K562 (cell line): ENCODE measurements at regions not wholly inside any gene's neighbourhood (a gene's known extent, or its start where the extent isn't known, plus 50 kb on each side); places are given as distances from the start of the nearest gene placed in this dataset.

Source experiments
- ATAC-seq: fragments of 200-7000 bp; cut with Tn5 transposase; 3 replicates; pipeline ENCODE4 v1.9.1; 2020; ENCODE audit warnings: moderate library complexity
- BruUV-seq: library from RNA; stranded (reverse); fragments of 400-500 nt; replicated peaks from 2 replicates; lab custom pipeline; 2021; lab: Mats Ljungman, UMichigan
- CTCF ChIA-PET: fragments of 300-600 bp; formaldehyde crosslinking; extraction: SDS; loops from one replicate; lab custom pipeline; 2021; ENCODE audit warnings: low intra/inter-chr PET ratio; lab: Yijun Ruan, JAX
- POLR2A ChIA-PET: fragments of 300-600, 350-650 bp; sonication (Branson Sonifier 250); formaldehyde crosslinking; extraction: SDS; loops from one replicate; lab custom pipeline; 2021; ENCODE audit warnings: antibody characterized with exemption, inconsistent platforms; lab: Yijun Ruan, JAX
- DNase-seq, 4 experiments: peaks; one replicate each; pipeline versions ENCODE4 v3.0.0 to v3.0.0-alpha.2; 2011 to 2018; ENCODE audit warnings: low spot score in 3 of 4, mixed read lengths in 3 of 4; ENCODE audit errors: extremely low read depth in 1 of 4
- FAIRE-seq: peaks from 2 replicates; lab custom pipeline; 2011; peaks lifted over from hg19 to GRCh38; lab: Jason Lieb, UNC
- H2AFZ ChIP-seq: 2 replicates; pipeline ENCODE4 v1.6.0; 2011; ENCODE audit warnings: low read depth, low read length, control low read depth, inconsistent platforms
- H3K27ac ChIP-seq: fragments of 200-600 bp; 3 replicates; pipeline ENCODE4 v1.8.0; 2011; ENCODE audit warnings: low read depth, mild to moderate bottlenecking, control low read depth, inconsistent platforms, low read length, moderate library complexity, mixed read lengths; ENCODE audit errors: extremely low read depth
- H3K27me3 ChIP-seq, 2 experiments: fragments of 300-600 bp in 1 of 2; 2 replicates in 1 of 2; 3 replicates in 1 of 2; pipeline versions ENCODE4 v1.6.0 to v1.8.0; 2011; ENCODE audit warnings: inconsistent platforms in 2 of 2, low read length in 2 of 2, mild to moderate bottlenecking in 1 of 2, mixed read lengths in 1 of 2, moderate library complexity in 1 of 2; ENCODE audit not compliant: control insufficient read depth in 2 of 2, insufficient read depth in 2 of 2
- H3K36me3 ChIP-seq: fragments of 300-600 bp; 3 replicates; pipeline ENCODE4 v1.8.0; 2011; ENCODE audit warnings: mild to moderate bottlenecking, low read length, inconsistent platforms; ENCODE audit not compliant: control insufficient read depth, insufficient read depth
- H3K4me1 ChIP-seq, 2 experiments: fragments of 200-600 bp in 1 of 2; replicated peaks in 1 of 2; 2 replicates in 1 of 2; 3 replicates in 1 of 2; pipeline versions ENCODE4 v1.5.1 to v1.8.0; 2011; ENCODE audit warnings: inconsistent platforms in 2 of 2, low read length in 2 of 2, mild to moderate bottlenecking in 1 of 2, mixed read lengths in 1 of 2, moderate library complexity in 1 of 2; ENCODE audit not compliant: control insufficient read depth in 2 of 2, insufficient read depth in 2 of 2
- H3K4me2 ChIP-seq: 2 replicates; pipeline ENCODE4 v1.6.1; 2011; ENCODE audit warnings: low read length, control low read depth, inconsistent platforms, mixed read lengths; ENCODE audit not compliant: insufficient read depth
- H3K4me3 ChIP-seq: fragments of 200-600 bp; sonication (generic), shearing (Covaris generic); 2 replicates; pipeline ENCODE4 v1.5.1; 2016; ENCODE audit warnings: control low read depth, inconsistent platforms
- H3K79me2 ChIP-seq: fragments of 200-600 bp; 3 replicates; pipeline ENCODE4 v1.8.0; 2011; ENCODE audit warnings: low read length, inconsistent platforms; ENCODE audit not compliant: control insufficient read depth, insufficient read depth
- H3K9ac ChIP-seq, 2 experiments: 2 replicates each; pipeline versions ENCODE4 v1.6.0 to v1.6.1; 2011; ENCODE audit warnings: low read depth in 2 of 2, low read length in 2 of 2, control low read depth in 1 of 2, inconsistent platforms in 1 of 2, mild to moderate bottlenecking in 1 of 2, mixed read lengths in 1 of 2; ENCODE audit not compliant: insufficient read depth in 1 of 2
- H3K9me1 ChIP-seq: one replicate; pipeline ENCODE4 v1.6.0; 2011; ENCODE audit warnings: inconsistent platforms, mild to moderate bottlenecking, low read length, moderate library complexity; ENCODE audit not compliant: control insufficient read depth, insufficient read depth
- H3K9me3 ChIP-seq: replicated peaks from 2 replicates; pipeline ENCODE4 v1.5.1; 2011; ENCODE audit warnings: low read depth, low read length, inconsistent platforms; ENCODE audit not compliant: control insufficient read depth, insufficient read depth
- H4K20me1 ChIP-seq: replicated peaks from 2 replicates; pipeline ENCODE4 v1.6.1; 2011; ENCODE audit warnings: low read length, inconsistent platforms, mixed read lengths; ENCODE audit not compliant: control insufficient read depth, insufficient read depth
- ASH1L ChIP-seq: fragments of 450-650 bp; IDR thresholded peaks from 2 replicates; pipeline ENCODE4 v1.6.1; 2018; ENCODE audit warnings: borderline replicate concordance, mild to moderate bottlenecking, low read depth; ENCODE audit not compliant: partially characterized antibody
- CAMTA2 ChIP-seq: fragments of 250-450 bp; sonication (Bioruptor Pico); conservative IDR thresholded peaks from 2 replicates; pipeline ENCODE4 v1.5.1; 2022
- ILF3 ChIP-seq: fragments of 450-650 bp; IDR thresholded peaks from 2 replicates; pipeline ENCODE4 v1.6.1; 2018; ENCODE audit warnings: antibody characterized with exemption, mild to moderate bottlenecking, moderate library complexity, borderline replicate concordance
- MBD2 ChIP-seq: sonication (generic); IDR thresholded peaks from 2 replicates; pipeline ENCODE4 v1.6.1; 2016; ENCODE audit warnings: low read depth, borderline replicate concordance
- MCM7 ChIP-seq, 2 experiments: fragments of 450-650 bp; IDR thresholded peaks; 2 replicates each; pipeline ENCODE4 v1.6.1; 2016 to 2018
- MECOM ChIP-seq: fragments of 250-450 bp; sonication (Bioruptor Pico); IDR thresholded peaks from 2 replicates; pipeline ENCODE4 v1.8.0; 2022; ENCODE audit warnings: inconsistent platforms
- NCOA6 ChIP-seq: fragments of 450-650 bp; IDR thresholded peaks from 2 replicates; pipeline ENCODE4 v1.6.1; 2017; ENCODE audit warnings: mild to moderate bottlenecking
- NFIX ChIP-seq: fragments of 250-450 bp; sonication (Bioruptor Pico); IDR thresholded peaks from 2 replicates; pipeline ENCODE4 v1.4.0; 2020; ENCODE audit warnings: low read depth, mild to moderate bottlenecking, moderate library complexity
- OTX1 ChIP-seq: fragments of 450-650 bp; formaldehyde crosslinking; IDR thresholded peaks from 2 replicates; pipeline ENCODE4 v1.4.0; 2022; ENCODE audit warnings: mild to moderate bottlenecking
- RHOXF2B ChIP-seq: fragments of 250-450 bp; sonication (Bioruptor Pico); conservative IDR thresholded peaks from 2 replicates; pipeline ENCODE4 v1.5.1; 2021
- SRSF7 ChIP-seq: fragments of 200-400 bp; formaldehyde crosslinking; optimal IDR thresholded peaks from 2 replicates; pipeline ENCODE3; 2017; ENCODE audit warnings: mild to moderate bottlenecking, low read depth, low read length
- ZNF133 ChIP-seq: fragments of 250-450 bp; sonication (Bioruptor Pico); IDR thresholded peaks from 2 replicates; pipeline ENCODE4 v1.4.0; 2020; ENCODE audit warnings: mild to moderate bottlenecking
- ZNF79 ChIP-seq: fragments of 250-450 bp; sonication (Bioruptor Pico); IDR thresholded peaks from 2 replicates; pipeline ENCODE4 v1.4.0; 2020; ENCODE audit warnings: low read depth, mild to moderate bottlenecking, moderate library complexity
- WGBS: fragments of 100-300 bp; shearing (Covaris generic); methylation state at CpG from one replicate; pipeline ENCODE4 v1.1.6; 2016; ENCODE audit warnings: low coverage, mixed read lengths; ENCODE audit not compliant: insufficient coverage; ENCODE audit errors: missing lambda C conversion rate; 5-methylcytosine and 5-hydroxymethylcytosine counted together
- in situ Hi-C: fragments of 300-500 bp; cut with MboI; formaldehyde crosslinking; loops from 4 replicates; pipeline ENCODE4 v1.15.0; 2018; ENCODE audit warnings: inconsistent platforms, mixed read lengths
- intact Hi-C: fragments of 100-400 bp; cut with micrococcal nuclease; formaldehyde crosslinking; loops from 2 replicates; pipeline ENCODE4 v1.14.2; 2022
- TF ChIP-seq, protein P1 (sequence below): sonication (generic); formaldehyde crosslinking; IDR thresholded peaks from 2 replicates; pipeline ENCODE4 v1.8.1; 2023; ENCODE audit warnings: mild to moderate bottlenecking, missing genetic modification reagents
- TF ChIP-seq, protein P2 (sequence below): conservative IDR thresholded peaks from 2 replicates; pipeline ENCODE4 v1.6.1; 2011; ENCODE audit warnings: low read depth, mild to moderate bottlenecking, low read length; ENCODE audit not compliant: control insufficient read depth

DNA sequence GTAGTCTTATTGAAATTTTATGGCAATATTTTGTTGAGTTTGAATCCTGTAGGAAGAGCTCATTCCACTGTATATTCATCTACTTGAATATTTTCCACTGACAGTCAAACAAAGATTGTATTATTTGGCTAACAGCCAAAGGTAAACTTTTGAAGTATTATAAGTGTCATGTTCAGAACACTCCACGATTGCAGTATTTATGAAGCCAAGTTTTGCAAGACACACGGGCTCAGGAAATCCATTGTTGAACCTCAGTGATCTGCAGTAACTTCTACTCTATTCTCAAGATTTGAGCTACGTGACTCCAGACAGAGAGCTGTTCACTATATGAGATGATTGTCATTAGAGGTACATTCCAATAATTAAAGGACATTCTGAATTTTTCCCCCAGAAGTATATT, 302.7 kb upstream of the ADGRL3 start:
- no peaks in the 10 kb centered on the region for H3K4me1 ChIP-seq
- H2AFZ ChIP-seq = no peak overlapping the region
- H3K4me2 ChIP-seq = no peak overlapping the region
- ATAC-seq = no peak
- TF ChIP-seq CAMTA2 (no peak), ZNF79 (CRISPR knock-in tag) (no peak)
- TF ChIP-seq, all 486 proteins: peak for 0
- H3K4me3 ChIP-seq = no peak overlapping the region
- intact Hi-C loops = no loop called here
- H3K27me3 ChIP-seq = no peaks in the 10 kb centered on the region
- no peaks in the 10 kb centered on the region for H3K9me1 ChIP-seq
- ChIA-PET CTCF (no interaction called here), POLR2A (no interaction called here)
- DNase-seq (no peak), FAIRE-seq (no peak)
- H3K9me3 ChIP-seq = no peaks in the 10 kb centered on the region
- no peaks in the 10 kb centered on the region for H3K36me3 ChIP-seq
- 0% methylated on average over 3 of the region's 3 CpGs for WGBS
- in situ Hi-C loops = no loop called here
- H4K20me1 ChIP-seq = no peaks in the 10 kb centered on the region
- H3K9ac ChIP-seq = no peak overlapping the region
- H3K79me2 ChIP-seq = no peaks in the 10 kb centered on the region
- BruUV-seq = no TSS peak
- no peak overlapping the region for H3K27ac ChIP-seq

DNA sequence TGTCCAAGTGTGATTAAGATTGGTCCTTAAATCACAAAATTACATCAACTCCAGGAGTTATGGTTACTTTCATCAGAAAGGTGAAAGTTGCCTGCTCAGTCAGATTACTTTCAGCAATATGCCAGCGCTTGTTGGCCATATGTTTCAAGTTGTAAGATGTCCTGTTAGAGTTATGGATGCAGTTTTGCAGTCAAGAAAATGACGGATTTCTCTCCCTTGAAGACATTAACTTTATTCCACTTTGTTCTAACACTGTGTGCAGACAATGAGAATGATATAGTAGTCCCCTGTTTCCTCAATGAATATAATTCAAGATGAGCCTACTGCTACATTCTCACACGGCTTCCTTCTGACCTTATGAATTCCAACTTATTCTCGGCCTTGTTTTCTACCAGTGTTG, 295.0 kb upstream of the ADGRL3 start:
- no peak overlapping the region for H3K27ac ChIP-seq
- FAIRE-seq = no peak
- in situ Hi-C loops (no loop called here), intact Hi-C loops (no loop called here)
- no peaks in the 10 kb centered on the region for H3K4me1 ChIP-seq
- no peaks in the 10 kb centered on the region for H3K9me1 ChIP-seq
- no peak overlapping the region for H3K9ac ChIP-seq
- H2AFZ ChIP-seq = no peak overlapping the region
- no peak for DNase-seq
- TF ChIP-seq ASH1L (no peak), SRSF7 (no peak), RHOXF2B (no peak), NCOA6 (no peak), ILF3 (no peak), MCM7 (IDR thresholded peaks at IDR 0.05) (no peak), ZNF133 (no peak), OTX1 (CRISPR knock-in tag) (no peak), MECOM (CRISPR knock-in tag) (no peak), NFIX (CRISPR knock-in tag) (no peak), MBD2 (no peak)
- TF ChIP-seq, protein P1, sequence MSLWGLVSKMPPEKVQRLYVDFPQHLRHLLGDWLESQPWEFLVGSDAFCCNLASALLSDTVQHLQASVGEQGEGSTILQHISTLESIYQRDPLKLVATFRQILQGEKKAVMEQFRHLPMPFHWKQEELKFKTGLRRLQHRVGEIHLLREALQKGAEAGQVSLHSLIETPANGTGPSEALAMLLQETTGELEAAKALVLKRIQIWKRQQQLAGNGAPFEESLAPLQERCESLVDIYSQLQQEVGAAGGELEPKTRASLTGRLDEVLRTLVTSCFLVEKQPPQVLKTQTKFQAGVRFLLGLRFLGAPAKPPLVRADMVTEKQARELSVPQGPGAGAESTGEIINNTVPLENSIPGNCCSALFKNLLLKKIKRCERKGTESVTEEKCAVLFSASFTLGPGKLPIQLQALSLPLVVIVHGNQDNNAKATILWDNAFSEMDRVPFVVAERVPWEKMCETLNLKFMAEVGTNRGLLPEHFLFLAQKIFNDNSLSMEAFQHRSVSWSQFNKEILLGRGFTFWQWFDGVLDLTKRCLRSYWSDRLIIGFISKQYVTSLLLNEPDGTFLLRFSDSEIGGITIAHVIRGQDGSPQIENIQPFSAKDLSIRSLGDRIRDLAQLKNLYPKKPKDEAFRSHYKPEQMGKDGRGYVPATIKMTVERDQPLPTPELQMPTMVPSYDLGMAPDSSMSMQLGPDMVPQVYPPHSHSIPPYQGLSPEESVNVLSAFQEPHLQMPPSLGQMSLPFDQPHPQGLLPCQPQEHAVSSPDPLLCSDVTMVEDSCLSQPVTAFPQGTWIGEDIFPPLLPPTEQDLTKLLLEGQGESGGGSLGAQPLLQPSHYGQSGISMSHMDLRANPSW (CRISPR knock-in tag) = no peak
- TF ChIP-seq, protein P2, sequence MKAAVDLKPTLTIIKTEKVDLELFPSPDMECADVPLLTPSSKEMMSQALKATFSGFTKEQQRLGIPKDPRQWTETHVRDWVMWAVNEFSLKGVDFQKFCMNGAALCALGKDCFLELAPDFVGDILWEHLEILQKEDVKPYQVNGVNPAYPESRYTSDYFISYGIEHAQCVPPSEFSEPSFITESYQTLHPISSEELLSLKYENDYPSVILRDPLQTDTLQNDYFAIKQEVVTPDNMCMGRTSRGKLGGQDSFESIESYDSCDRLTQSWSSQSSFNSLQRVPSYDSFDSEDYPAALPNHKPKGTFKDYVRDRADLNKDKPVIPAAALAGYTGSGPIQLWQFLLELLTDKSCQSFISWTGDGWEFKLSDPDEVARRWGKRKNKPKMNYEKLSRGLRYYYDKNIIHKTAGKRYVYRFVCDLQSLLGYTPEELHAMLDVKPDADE = no peak
- CTCF ChIA-PET = no interaction called here
- no peaks in the 10 kb centered on the region; the same call in 1 of the 2 replicates for H3K9me3 ChIP-seq
- H3K79me2 ChIP-seq = no peaks in the 10 kb centered on the region
- WGBS = 2% methylated on average over 4 of the region's 4 CpGs
- no peak overlapping the region for H3K4me2 ChIP-seq
- POLR2A ChIA-PET = no interaction called here
- no TSS peak for BruUV-seq
- ATAC-seq = no peak
- H3K36me3 ChIP-seq = no peaks in the 10 kb centered on the region
- H3K27me3 ChIP-seq = no peaks in the 10 kb centered on the region
- no peaks in the 10 kb centered on the region for H4K20me1 ChIP-seq
- no peak overlapping the region for H3K4me3 ChIP-seq
